SU-DHL-6 (cell line): ENCODE measurements at regions not wholly inside any gene's neighbourhood (a gene's known extent, or its start where the extent isn't known, plus 50 kb on each side); places are given as distances from the start of the nearest gene placed in this dataset.

Source experiments
- H2AFZ ChIP-seq: fragments of 200-600 bp; sonication (generic); 2 replicates; pipeline ENCODE4 v1.6.1; 2014; ENCODE audit warnings: low read depth, mild to moderate bottlenecking, moderate library complexity, mixed read lengths, antibody characterized with exemption, low read length; ENCODE audit not compliant: severe bottlenecking
- H3F3A ChIP-seq: fragments of 200-600 bp; shearing (Covaris generic); 2 replicates; pipeline ENCODE4 v1.6.0; 2016; ENCODE audit warnings: antibody characterized with exemption, mild to moderate bottlenecking; ENCODE audit not compliant: insufficient read depth
- H3K27ac ChIP-seq: fragments of 200-600 bp; sonication (generic); 2 replicates; pipeline ENCODE4 v1.5.1; 2016; ENCODE audit warnings: low read depth, mild to moderate bottlenecking, low read length, moderate library complexity, mixed read lengths
- H3K27me3 ChIP-seq: fragments of 200-600 bp; sonication (generic), shearing (Covaris generic); 2 replicates; pipeline ENCODE4 v1.6.0; 2014; ENCODE audit warnings: mild to moderate bottlenecking, low read length
- H3K36me3 ChIP-seq: fragments of 200-600 bp; sonication (generic); 2 replicates; pipeline ENCODE4 v1.6.1; 2014; ENCODE audit warnings: mild to moderate bottlenecking, low read length, mixed read lengths
- H3K4me2 ChIP-seq: fragments of 300-600, 200-600 bp; shearing (Covaris generic), sonication (generic); 2 replicates; pipeline ENCODE4 v1.6.0; 2014; ENCODE audit warnings: low read length, low read depth, mild to moderate bottlenecking; ENCODE audit not compliant: poor library complexity, severe bottlenecking
- H3K4me3 ChIP-seq: fragments of 200-600 bp; sonication (generic); 2 replicates; pipeline ENCODE4 v1.5.1; 2014; ENCODE audit warnings: antibody characterized with exemption, low read length, mild to moderate bottlenecking, mixed read lengths; ENCODE audit not compliant: insufficient read depth, poor library complexity, severe bottlenecking
- H3K79me2 ChIP-seq: fragments of 200-600 bp; sonication (generic); 2 replicates; pipeline ENCODE4 v1.6.1; 2014; ENCODE audit warnings: mild to moderate bottlenecking, low read length, moderate library complexity; ENCODE audit not compliant: insufficient read depth
- H3K9ac ChIP-seq: fragments of 200-600 bp; sonication (generic); 2 replicates; pipeline ENCODE4 v1.7.0; 2014; ENCODE audit warnings: mild to moderate bottlenecking, low read length
- H3K9me2 ChIP-seq: fragments of 200-600 bp; sonication (generic); replicated peaks from 2 replicates; pipeline ENCODE4 v1.6.1; 2014; ENCODE audit warnings: low read length; ENCODE audit not compliant: insufficient read depth
- H3K9me3 ChIP-seq: fragments of 200-600 bp; sonication (generic); 2 replicates; pipeline ENCODE4 v1.6.1; 2014; ENCODE audit warnings: low read length, mixed read lengths; ENCODE audit not compliant: insufficient read depth
- H4K20me1 ChIP-seq: fragments of 200-600 bp; sonication (generic); 2 replicates; pipeline ENCODE4 v1.6.1; 2014; ENCODE audit warnings: low read depth, mild to moderate bottlenecking, antibody characterized with exemption, low read length, moderate library complexity, mixed read lengths
- CTCF ChIP-seq: fragments of 200-600 bp; sonication (generic); IDR thresholded peaks from one replicate; pipeline ENCODE4 v1.5.1; 2017; ENCODE audit warnings: antibody characterized with exemption, mild to moderate bottlenecking, low read length, moderate library complexity; ENCODE audit not compliant: insufficient read depth, poor library complexity, severe bottlenecking
- EZH2phosphoT487 ChIP-seq: fragments of 200-600 bp; sonication (generic), shearing (Covaris generic); conservative IDR thresholded peaks from 2 replicates; pipeline ENCODE4 v1.6.1; 2018; ENCODE audit warnings: mild to moderate bottlenecking, antibody characterized with exemption, low read length, moderate library complexity, mixed read lengths

GRCh38 chr1:187872550-187872949 lies 1043.8 kb downstream of the PLA2G4A start:
- H3K27me3 ChIP-seq, result no peaks in the 10 kb centered on the region
- no peaks in the 10 kb centered on the region for H3F3A ChIP-seq
- TF ChIP-seq CTCF, result no peak
- TF ChIP-seq EZH2phosphoT487, result no peak
- H3K9me2 ChIP-seq, result no peaks in the 10 kb centered on the region
- H3K36me3 ChIP-seq, result no peaks in the 10 kb centered on the region
- no peaks in the 10 kb centered on the region for H3K9me3 ChIP-seq
- H2AFZ ChIP-seq, result no peak overlapping the region
- no peaks in the 10 kb centered on the region for H3K79me2 ChIP-seq
- no peak overlapping the region for H3K4me2 ChIP-seq
- no peak overlapping the region for H3K27ac ChIP-seq
- H3K4me3 ChIP-seq, result no peak overlapping the region
- H3K9ac ChIP-seq, result no peak overlapping the region
- no peaks in the 10 kb centered on the region for H4K20me1 ChIP-seq

GRCh38 chr1:187873126-187873525 lies 1044.4 kb downstream of the PLA2G4A start:
- no peaks in the 10 kb centered on the region for H3K9me3 ChIP-seq
- no peak overlapping the region for H3K9ac ChIP-seq
- TF ChIP-seq EZH2phosphoT487 (no peak), CTCF (no peak)
- H3K9me2 ChIP-seq, result no peaks in the 10 kb centered on the region
- H3K36me3 ChIP-seq, result no peaks in the 10 kb centered on the region
- no peaks in the 10 kb centered on the region for H3K27me3 ChIP-seq
- no peak overlapping the region for H3K4me3 ChIP-seq
- H4K20me1 ChIP-seq, result no peaks in the 10 kb centered on the region
- H2AFZ ChIP-seq, result no peak overlapping the region
- H3F3A ChIP-seq, result no peaks in the 10 kb centered on the region
- H3K27ac ChIP-seq, result no peak overlapping the region
- H3K79me2 ChIP-seq, result no peaks in the 10 kb centered on the region
- H3K4me2 ChIP-seq, result no peak overlapping the region

GRCh38 chr1:187876775-187877174 lies 1048.0 kb downstream of the PLA2G4A start:
- Histone ChIP-seq H3K4me3 (no peak overlapping the region), H3K27me3 (no peaks in the 10 kb centered on the region), H3K79me2 (no peaks in the 10 kb centered on the region), H3K9me3 (no peaks in the 10 kb centered on the region), H3K27ac (no peak overlapping the region), H3K9ac (no peak overlapping the region), H4K20me1 (no peaks in the 10 kb centered on the region), H3K9me2 (no peaks in the 10 kb centered on the region), H3K36me3 (no peaks in the 10 kb centered on the region), H2AFZ (no peak overlapping the region), H3K4me2 (no peak overlapping the region), H3F3A (no peaks in the 10 kb centered on the region)
- no peak for TF ChIP-seq CTCF
- TF ChIP-seq EZH2phosphoT487, result no peak
